Gastrocnemius medialis (tissue), 4 donors: ENCODE measurements at regions not wholly inside any gene's neighbourhood (a gene's known extent, or its start where the extent isn't known, plus 50 kb on each side); places are given as distances from the start of the nearest gene placed in this dataset.

Experiments used
- CTCF ChIP-seq, 5 experiments: fragments of 450-650 bp in 3 of 5; fragments of 200-600 bp in 2 of 5; sonication (generic) in 2 of 5; IDR thresholded peaks in 4 of 5; conservative IDR thresholded peaks in 1 of 5; 1 replicate in 4 of 5; 2 replicates in 1 of 5; pipeline ENCODE4 v1.5.1; 2016 to 2019; ENCODE audit warnings: antibody characterized with exemption in 5 of 5, mild to moderate bottlenecking in 3 of 5, moderate library complexity in 3 of 5
- POLR2A ChIP-seq, 2 donors: fragments of 450-650 bp; IDR thresholded peaks; one replicate each; pipeline ENCODE4 v1.6.1; 2017; ENCODE audit warnings: antibody characterized with exemption in 2 of 2, mild to moderate bottlenecking in 2 of 2, moderate library complexity in 2 of 2

GRCh38 chr2:12207491-12207890 is 461.1 kb downstream of the LPIN1 start:
- TF ChIP-seq POLR2A (IDR thresholded peaks at IDR 0.05) (no peak), CTCF (IDR thresholded peaks at IDR 0.05 in 4 of 5, conservative IDR thresholded peaks at IDR 0.05 in 1 of 5) (no peak)
